Hindlimb muscle (tissue), 1 donor: ENCODE measurements at regions not wholly inside any gene's neighbourhood (a gene's known extent, or its start where the extent isn't known, plus 50 kb on each side); places are given as distances from the start of the nearest gene placed in this dataset.

Experiments used
- DNase-seq: peaks from one replicate; pipeline ENCODE4 v3.0.0-alpha.2; 2013

DNA sequence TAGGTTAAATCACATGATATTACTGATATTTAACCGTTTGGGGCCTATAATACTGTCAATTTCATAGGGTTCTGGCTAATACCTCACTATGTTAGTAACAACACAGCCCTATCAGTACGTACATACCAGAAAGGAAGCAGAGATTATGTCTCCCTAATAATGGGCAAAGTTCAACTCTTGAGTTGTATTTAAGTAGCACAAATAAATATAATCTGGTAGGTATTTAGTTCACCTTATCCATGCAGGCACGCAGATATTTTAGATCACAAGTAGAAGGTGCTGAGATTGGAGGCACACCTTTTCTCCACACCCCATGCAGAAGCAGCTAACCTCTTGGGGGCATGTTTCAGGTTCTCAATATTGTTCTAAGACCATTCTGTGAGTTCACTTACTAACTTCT is 118.9 kb downstream of the IRS1 start:
- no peak for DNase-seq

DNA sequence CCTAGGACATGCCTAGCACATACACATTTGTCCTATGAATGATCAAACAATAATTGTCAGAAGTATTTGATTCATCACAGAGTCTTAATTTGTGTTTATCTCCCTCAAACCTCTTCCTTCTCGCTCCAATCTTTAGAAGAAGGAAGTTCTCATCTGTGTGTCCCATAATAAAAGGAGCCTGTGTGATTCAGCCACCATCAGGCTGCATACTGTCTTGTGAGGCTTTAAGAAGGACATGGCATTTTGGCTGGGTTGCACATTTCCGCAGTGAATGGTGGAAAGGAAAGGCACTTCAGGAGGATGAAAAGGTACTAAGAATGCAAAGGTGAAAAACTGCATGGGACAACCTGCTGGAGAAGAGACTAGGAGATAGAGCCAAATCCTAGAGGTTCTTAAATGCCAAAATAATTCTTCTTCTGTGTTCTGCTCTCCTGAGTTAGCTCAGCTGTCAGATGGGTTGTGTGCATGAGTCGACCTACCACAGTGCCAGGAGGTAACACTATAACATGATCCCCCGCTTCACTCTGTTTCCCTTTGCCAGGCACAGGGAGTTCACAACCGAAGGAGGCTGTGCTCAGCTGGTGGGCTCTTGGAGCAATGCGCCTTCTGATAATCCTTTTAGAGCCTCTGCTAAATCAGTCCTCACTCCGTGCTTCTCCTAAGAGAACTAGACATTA is 120.1 kb downstream of the IRS1 start:
- DNase-seq = no peak

DNA sequence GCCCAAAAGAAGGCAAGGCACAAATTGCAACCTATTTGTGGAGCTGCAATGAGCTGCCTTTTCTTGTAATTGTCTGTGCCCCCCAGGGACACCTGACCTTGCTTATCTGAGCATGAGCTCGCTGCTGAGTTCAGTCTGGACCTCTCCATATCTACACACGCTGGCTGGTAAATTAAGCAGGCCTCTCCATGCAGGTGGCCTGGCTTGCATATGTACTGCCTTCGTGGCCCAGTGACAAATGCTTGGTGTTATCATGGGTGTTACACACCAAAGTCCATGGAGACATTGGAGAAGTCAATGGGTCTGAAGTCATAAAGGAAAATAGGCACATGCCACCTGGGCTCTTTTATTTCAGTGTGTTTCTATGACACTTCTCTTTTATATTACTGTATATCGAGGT is 121.2 kb downstream of the IRS1 start:
- no peak for DNase-seq

DNA sequence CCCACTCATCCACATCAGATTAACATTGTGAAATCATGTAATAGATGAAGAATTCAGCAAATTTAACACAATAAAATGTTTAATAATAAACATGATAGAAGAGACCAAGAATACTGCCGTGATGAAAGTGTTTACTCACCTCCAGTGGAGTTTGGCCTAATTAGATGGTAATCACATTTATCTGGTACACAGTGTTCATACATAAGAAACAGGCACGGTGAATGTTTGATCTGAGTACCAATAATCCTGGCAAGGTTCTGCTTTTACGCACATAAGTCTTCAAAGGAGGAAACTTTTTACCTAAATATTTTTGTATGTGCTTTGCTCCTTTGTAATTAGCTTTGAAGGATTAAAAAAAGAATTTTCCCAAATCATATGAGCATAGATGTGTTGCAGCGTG is 122.5 kb downstream of the IRS1 start:
- DNase-seq = no peak

DNA sequence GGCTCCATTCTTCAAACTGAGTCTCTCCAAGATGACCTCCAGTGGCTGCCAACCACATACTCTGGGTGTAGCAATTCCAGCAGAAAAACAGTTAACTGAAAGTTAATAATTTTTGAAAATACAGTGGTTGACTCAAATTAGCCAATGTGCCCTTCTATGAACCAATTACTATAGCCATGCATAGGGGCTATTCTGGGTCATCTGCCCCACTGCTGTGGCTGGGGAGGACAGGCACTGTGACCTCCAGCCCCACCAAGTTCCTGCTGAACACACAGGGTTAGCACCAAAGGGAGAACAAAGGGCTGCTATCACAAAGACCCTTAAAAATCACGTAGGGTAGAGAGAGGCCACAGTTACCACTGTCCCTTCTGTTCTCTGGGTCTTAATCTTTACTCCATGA is 123.0 kb downstream of the IRS1 start:
- no peak for DNase-seq

DNA sequence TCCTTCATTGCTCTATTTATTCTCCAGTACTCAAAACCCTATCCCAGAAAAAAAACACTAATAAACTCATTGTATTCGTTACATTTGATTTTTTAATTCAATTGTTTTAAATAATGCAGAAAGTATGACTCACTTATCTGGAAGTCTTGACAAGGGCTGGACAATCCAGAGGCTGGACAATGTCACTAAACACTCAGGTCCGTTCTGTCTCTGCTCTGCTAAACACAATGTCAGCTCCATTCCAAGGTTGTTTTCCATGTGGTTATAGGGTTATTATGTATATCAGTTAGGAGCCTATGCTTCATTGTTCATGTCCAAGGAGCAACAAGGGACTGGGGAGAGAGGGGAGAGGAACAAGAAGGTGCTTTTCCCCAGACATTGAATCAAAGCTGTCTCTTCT is 125.5 kb downstream of the IRS1 start:
- DNase-seq = no peak

DNA sequence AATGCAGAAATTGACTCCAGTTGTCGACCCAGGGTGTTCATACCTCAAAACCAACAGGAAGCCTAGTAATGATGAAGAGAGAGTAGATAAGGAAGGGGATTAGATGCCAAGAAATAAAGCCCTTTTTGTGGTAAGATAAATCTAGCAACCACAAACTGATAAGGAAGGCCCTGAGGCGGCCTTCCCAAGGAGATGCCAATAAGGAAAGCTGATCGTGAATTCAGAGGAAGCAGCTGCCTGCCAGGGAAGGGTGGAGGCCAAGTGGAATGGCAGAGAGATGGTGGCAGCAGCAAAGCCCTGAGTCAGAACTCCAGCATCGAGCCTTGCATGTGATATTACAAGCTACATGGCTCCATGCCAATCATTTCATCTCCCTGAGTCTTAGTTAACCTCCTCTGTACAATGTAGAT is 126.3 kb downstream of the IRS1 start:
- DNase-seq = no peak

DNA sequence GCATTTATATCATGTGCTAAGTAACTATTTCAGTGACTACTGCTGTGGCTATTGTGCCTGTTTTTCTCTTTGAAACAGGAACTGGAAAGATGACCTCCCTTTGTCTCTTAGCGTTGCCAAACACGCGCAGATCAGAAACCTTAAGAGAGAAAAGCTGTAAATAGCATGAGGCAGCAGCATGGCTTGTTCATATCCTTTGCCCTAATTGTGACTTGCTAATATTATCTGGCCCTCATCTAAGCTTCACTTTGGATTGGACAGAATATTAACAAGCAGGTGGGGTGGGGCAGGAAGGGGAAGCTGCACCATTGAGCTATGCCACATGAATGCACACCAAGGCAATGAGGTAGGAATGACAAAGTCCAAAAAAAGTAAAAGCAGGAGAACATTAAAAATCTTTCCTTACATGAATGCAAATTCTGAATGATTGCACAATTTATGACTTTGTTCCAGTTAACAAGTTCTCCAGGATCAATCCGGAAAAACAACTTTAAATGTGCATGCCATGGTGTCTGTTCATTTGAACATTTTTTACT is 128.4 kb downstream of the IRS1 start:
- no peak for DNase-seq

DNA sequence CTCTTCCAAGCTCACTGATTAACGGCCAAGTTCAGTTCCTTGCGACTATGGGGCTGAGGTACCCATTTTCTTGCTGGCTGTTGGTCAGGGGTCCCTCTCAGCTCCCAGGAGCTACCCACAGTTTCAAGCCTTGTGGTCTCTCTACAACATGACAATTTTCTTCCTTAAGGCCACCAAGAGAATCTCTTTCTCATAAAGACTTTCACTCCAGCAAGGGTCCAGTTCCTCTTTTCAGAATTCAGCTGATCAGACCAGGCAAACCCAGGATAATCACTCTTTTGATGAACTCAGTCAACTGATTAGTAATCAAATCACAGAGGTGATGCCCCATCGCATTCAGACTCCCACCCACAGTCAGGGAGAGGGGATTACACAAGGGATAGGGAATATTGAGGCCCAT is 129.7 kb downstream of the IRS1 start:
- no peak for DNase-seq

DNA sequence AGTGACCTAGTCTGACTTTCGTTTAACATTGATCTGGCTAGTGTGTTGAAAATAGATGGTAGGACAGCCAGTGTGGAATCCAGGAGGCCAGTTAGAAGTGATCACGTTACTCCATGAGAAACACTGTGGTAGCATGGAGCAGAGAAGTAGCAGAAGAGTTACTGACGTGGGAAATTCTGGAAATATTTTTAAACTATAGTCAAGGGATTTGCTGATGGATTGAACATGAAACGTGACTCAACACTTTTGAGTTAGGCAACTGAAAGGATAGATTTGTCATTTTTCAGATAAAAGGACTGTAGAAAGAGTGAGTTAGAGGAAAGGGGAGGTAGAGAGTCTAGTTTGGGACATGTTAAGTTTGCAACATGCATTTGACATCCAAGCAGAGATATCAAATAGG is 130.4 kb downstream of the IRS1 start:
- no peak for DNase-seq

DNA sequence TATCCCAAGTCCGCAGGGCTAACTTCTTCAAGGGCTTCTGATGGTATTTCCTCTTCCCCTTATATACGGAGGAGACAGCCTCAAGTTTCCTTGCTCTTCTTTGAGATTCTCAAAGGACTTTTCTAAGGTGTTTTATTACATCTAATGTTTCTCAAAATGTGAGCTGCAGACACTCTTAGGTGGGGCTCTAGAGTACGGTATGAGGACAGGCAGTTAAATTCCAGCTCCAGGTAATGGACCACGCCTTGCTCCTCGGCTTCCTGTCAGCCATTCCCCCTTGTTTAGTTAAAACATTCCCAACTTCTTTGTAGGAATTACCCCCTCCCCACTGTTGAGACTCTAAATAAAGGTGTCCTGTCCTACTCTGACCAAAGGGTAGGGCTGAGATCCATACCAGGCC is 131.9 kb downstream of the IRS1 start:
- DNase-seq = no peak

DNA sequence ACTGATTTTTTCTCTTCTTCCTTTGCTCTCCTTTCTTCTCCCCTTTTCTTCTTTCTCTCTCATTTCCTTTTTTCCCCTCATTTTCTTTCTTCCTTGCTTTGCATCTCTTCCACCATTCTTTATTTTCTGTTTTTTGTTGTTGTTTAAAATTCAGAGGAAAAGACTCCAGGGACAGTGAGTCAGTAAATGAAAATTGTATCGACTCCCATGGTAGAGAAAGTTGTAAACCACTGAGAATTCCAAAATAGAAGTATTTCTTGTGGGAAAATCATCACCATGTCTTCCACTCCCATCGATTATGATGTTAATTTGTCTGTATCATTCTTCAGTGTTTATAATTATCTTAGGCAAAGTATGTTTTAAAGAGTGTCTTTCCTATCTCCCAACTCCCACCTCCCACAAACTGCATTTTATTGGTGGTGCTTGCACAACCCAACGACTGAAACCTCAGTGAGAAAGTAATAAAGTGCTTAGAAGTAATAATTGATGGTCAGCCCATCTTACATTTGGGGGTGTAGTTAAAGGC is 134.3 kb downstream of the IRS1 start:
- DNase-seq = no peak

DNA sequence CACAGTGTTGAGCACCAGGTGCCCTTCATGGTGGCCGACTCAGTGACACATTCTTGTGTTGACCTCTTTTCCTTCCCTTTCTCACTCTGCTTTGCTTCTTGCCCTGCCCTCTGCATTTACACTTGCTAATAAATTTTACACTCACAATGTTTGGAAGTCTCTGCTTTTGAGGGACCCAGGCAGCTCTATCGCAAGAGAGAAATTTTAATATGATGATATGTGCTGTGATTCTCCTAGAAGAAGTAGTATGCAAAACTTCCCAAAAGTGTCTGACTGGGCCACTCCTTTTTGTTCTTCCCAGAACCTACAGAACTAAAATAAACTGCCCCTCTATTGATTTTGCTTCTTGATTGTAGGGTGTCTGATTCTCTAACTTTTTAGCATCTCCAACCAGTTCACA is 135.0 kb downstream of the IRS1 start:
- no peak for DNase-seq

DNA sequence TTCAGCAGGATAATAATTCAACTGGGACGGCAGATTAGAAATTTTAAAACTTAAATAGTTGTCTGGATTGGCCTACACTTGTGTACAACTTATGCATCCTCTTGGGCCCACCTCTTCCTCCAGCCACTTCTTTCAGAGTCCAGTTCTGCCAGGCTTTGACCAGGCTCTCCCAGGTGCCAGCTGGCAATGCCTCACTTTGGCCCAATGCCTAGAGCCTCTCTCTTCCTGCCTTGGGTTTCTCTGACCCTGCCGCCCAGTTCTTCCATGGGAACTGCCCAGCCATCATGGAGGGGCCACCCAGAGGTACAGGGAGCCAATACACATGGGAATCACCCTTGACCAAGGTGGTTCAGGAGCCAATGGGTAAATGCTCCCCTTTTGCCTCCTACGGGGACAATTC is 135.5 kb downstream of the IRS1 start:
- DNase-seq = no peak

DNA sequence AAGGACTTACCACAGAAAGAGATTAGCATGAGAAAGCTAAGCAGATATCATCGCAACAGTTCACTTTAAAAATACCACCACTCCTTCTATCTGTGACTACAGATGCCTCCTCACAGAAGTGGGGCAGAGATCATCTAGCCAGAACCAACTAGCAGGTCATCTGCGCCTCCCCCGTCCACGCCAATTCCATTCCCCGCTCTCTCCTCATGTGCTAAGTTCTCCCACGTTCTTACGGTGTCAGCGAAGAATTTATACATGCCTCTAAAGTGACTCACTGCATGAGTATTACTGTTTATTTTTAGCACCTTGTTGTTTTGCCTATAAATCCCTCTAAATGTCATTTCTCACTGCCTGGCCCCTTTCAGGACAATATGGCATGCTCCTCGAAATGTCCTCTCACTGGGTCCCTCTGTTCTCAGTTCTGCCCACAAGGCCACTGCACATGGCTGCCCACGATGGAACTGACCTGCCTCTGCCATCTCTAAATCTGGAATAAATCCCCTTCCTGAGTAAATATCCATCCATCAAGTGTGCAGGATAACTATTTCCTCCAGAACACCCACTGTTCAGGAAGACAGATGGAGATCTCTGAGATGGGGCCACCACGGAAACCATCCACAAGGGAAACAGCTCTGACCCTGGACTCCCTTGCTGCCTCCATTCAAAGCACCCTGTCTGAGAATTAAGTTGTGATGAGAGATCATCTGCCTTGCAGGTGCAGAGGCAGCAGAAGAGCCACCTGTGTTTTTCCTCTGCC is 137.7 kb downstream of the IRS1 start:
- no peak for DNase-seq

DNA sequence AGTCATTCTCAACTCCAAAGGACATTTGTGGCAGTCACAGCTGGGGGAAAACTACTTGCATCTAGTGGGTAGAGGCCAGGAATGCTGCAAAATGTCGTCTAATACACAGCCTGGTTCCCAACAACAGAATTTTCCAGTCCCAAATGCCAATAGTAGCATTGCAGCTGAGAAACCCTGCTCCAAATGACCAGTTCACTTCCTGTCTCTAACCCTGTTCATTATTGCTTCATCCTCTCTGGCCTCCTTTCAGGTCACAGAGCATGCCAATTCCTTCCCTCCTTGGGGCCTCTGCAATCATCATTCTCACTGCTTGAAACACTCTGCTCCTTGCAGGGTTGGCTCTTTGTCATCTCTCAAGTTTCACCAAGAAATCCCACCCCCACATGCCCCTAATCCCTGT is 139.1 kb downstream of the IRS1 start:
- DNase-seq = peak; percentile 76

DNA sequence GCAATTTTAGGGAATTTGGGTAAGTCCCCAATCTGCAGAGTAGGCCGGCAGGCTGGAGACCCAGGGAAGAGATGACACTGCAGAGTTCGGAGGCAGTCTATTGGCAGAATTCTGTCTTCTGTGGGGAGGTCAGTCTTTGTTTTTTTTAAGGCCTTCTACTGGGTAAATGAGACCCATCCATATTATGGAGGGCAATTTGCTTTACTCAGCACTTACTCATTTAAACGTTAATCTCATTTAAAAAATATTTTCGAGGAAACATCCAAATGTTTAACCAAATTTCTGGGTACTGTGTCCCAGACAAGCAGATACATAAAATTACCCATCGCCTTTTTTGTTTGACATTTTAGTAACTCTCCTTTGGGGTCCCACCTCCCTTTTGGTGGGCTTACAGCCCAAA is 139.5 kb downstream of the IRS1 start:
- DNase-seq = no peak

DNA sequence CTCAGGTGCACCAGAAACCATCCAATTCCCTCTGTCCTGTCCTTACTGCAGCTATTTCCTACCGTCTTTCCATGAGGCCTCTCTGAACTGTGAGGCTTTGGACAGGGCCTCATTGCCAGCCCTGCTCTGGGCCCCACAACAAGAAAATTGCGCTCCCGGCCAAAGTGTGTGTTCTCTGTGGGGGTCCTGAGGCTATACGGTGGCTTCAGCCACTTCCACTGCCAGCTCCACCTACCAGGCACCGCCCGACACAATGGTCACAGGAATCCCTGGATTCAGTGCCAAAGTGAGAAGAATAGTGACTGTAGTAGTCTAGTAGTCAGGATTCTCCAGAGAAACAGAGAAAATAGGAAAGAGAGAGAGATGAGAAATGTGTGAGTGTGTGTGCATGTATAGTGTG is 140.2 kb downstream of the IRS1 start:
- no peak for DNase-seq

DNA sequence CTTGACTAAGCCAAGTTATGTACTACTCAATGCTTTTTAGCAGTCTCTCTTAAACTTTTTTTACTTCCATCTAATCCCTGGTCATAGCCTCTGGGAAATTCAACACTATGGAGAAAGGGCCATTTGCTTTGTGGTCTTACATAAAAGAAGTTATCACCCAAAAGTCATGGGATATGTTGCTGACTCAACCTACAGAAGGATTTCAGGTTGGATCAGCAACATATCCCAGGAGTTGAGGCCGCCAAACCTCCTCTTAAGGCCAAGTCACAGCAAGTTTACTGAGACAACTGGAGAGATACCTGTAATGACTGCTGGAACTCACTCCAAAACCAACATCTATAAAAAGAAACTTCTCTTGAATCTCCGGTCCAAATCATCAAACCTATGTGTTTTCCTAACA is 141.1 kb downstream of the IRS1 start:
- DNase-seq = no peak

DNA sequence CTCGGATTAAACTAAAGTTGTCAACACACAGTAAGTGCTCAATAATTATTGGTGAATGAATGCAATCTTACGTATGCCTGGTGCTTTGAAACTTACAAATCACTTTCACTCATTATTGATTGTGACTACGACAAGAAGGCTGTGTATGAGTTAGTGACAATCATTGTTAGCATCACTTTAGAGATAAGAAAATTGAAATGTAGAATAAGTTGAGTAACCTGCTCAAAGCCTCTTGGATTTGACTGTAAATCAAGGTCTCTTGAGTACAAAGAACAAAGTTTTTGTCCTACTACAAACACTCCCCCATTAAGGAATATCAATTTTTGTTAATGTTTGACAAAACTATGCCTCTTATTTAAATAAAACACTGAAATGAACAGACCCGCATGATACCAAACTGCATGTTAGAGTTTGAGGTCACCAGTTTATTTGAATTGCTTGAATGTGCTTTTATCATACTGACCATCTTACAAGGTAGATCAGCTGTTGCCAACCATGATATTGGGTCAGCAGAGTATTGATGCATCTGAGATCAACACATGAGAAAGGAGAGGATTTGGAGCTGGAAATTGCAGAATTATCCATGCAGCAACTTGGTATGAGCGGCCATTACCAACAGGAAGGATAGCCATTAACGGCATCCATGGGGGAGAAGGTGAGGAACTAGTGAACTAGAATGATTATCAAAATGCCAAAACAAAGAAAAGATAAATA is 142.1 kb downstream of the IRS1 start:
- DNase-seq = no peak

DNA sequence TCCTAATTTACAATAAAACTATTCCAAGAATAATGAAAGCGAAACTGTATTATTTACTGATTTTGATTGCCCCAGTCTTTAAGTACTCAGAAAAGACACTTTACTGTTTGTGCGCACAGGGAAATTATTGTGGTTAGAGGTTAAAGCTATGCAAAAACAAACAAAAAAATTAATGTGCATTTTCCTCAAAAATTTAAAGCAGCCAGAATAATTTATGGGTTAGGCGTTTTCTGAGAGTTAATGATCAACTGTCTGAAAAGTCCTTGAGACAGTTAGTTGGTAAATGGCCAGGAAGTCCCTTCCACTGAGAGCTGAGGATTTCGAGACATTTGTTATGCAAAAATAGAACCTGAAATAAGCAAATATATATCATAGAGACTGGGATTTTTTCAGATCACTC is 143.3 kb downstream of the IRS1 start:
- no peak for DNase-seq

DNA sequence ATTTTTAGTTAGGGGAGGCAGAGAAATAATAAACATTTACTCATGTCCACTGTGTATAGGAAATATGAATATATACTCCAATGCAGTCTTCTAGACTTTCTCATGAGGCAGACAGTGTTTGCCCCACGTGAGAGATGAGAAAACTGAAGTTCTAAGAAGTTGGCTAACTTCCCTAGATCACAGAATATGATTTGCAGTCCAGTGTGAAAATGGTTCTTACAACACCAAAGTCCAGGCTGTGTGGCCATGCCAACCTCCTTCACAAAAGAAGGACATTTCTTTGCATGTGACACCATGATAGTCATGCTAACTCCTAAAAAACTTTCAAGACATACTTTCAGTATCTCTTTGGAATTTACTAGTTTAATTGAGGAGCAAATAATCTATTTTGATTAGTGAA is 143.7 kb downstream of the IRS1 start:
- no peak for DNase-seq

DNA sequence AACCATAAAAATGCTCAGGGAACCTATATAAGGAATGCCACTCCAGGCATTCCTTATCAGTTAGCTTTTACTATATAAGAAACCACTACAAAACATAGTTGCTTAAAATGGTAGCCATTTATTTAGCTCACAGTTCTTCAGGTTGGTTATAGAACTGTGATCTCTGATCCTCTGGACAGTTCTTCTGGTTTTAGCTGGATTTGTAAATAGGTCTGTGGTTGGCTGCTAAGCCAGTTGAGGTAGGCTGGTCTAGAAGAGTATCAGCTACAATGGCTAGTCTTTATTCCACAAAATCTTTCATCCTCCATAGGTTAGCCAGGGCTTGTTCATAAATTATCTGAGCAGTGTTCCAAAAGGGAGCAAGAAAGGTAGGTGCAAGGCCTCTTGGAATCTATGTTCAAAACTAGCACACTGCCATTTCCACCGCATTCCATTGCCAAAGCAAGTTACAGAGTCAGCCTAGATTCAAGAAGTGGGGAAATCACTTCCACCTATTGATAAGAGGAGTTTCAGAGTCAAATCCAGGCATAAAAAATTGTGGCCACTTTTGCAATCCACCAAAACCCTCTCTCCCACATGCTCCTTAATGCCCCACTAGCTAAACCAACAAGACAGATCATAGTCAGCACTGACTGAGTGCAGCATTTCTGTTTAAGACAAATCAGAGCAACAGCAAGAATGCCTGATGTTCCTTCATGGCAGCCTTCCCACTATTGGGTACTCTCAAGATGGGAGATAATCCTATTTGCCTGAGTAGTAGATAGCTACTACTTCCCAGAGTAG is 146.4 kb downstream of the IRS1 start:
- DNase-seq = no peak
